Activated naive CD8-positive, alpha-beta T cell (primary cell): ENCODE measurements at regions not wholly inside any gene's neighbourhood (a gene's known extent, or its start where the extent isn't known, plus 50 kb on each side); places are given as distances from the start of the nearest gene placed in this dataset.

ENCODE experiments used
- H3K27ac Mint-ChIP-seq: one replicate; pipeline ENCODE4 v1.8.0; 2021; ENCODE audit warnings: mixed read lengths
- H3K27me3 Mint-ChIP-seq: one replicate; pipeline ENCODE4 v1.8.0; 2021; ENCODE audit warnings: mixed read lengths
- H3K36me3 Mint-ChIP-seq: one replicate; pipeline ENCODE4 v1.8.0; 2021; ENCODE audit warnings: mixed read lengths
- H3K4me1 Mint-ChIP-seq: one replicate; pipeline ENCODE4 v1.8.0; 2021; ENCODE audit warnings: low read depth, mixed read lengths
- H3K4me3 Mint-ChIP-seq: one replicate; pipeline ENCODE4 v1.8.0; 2021; ENCODE audit warnings: mild to moderate bottlenecking, mixed read lengths
- H3K9me3 Mint-ChIP-seq: one replicate; pipeline ENCODE4 v1.8.0; 2021; ENCODE audit warnings: low read depth, mixed read lengths

DNA sequence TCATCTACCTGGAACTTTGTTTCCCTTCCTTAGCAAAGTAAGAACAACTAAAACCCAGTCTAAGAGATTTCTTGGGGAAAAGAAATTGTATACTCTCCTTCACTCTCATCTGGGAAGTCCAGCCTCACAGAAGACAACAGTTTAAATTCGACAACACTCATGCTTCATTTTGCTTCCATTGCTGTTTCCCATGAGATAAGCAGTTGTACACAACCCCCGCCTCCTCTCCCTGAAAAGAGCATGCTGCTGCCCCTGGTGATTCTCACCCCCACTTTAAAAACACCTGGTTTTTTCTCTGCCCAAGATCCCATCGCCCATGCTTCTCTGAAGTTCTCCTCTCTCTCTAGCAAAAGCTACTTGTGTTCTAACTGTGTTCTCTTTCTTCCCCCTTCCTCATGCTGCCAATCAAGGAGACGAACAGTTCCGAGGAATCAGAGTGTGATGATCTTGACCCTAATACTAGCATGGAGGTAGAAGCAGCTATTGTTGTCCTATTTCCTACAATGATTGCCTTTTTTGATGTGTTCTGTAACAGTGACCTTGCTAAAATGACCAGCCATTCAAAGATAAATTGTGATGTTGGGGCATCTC is 51.1 kb upstream of the UMPS start:
- Mint-ChIP-seq H3K36me3 (peaks cover 5% of the 10 kb centered on the region), H3K4me3 (no peak overlapping the region), H3K27me3 (no peaks in the 10 kb centered on the region), H3K4me1 (no peaks in the 10 kb centered on the region), H3K9me3 (no peaks in the 10 kb centered on the region), H3K27ac (no peak overlapping the region)
